NCI-H510A (cell line): ENCODE measurements at regions not wholly inside any gene's neighbourhood (a gene's known extent, or its start where the extent isn't known, plus 50 kb on each side); places are given as distances from the start of the nearest gene placed in this dataset.
"Not testable (repeated sequence)": the region's sequence is repeated elsewhere in the genome, so short reads cannot be mapped to it uniquely, and the experiment has no call there.

Experiments used
- DNase-seq: peaks from one replicate; lab custom pipeline; 2025; lab: John Stamatoyannopoulos, UW

GRCh38 chr4:189096717-189097116, 844.0 kb upstream of the FRG1 start:
- no peak for DNase-seq

- no peak for DNase-seq
Measured at GRCh38 chr4:189098932-189099696, 841.6 kb upstream of the FRG1 start.

GRCh38 chr4:189113389-189113888, 827.2 kb upstream of the FRG1 start:
- DNase-seq: no peak

GRCh38 chr4:189117426-189117825, 823.2 kb upstream of the FRG1 start:
- DNase-seq: no peak

GRCh38 chr4:189121336-189121735, 819.3 kb upstream of the FRG1 start:
- DNase-seq: no peak

- DNase-seq: no peak
Measured at GRCh38 chr4:189124149-189124758, 816.4 kb upstream of the FRG1 start.

GRCh38 chr4:189124791-189125190, 815.9 kb upstream of the FRG1 start:
- no peak for DNase-seq

GRCh38 chr4:189126040-189126439, 814.6 kb upstream of the FRG1 start:
- no peak for DNase-seq

GRCh38 chr4:189128341-189128740, 812.3 kb upstream of the FRG1 start:
- DNase-seq: no peak

GRCh38 chr4:189129044-189129694, 811.5 kb upstream of the FRG1 start:
- no peak for DNase-seq

GRCh38 chr4:189131118-189131517, 809.6 kb upstream of the FRG1 start:
- no peak for DNase-seq

- DNase-seq: no peak
Measured at GRCh38 chr4:189136462-189136861, 804.2 kb upstream of the FRG1 start.

GRCh38 chr4:189143263-189143952, 797.3 kb upstream of the FRG1 start:
- no peak for DNase-seq

GRCh38 chr4:189147005-189147929, 793.4 kb upstream of the FRG1 start:
- no peak for DNase-seq

GRCh38 chr4:189155083-189155482, 785.6 kb upstream of the FRG1 start:
- not testable (repeated sequence) for DNase-seq

- no peak for DNase-seq
Measured at GRCh38 chr4:189162073-189162789, 778.4 kb upstream of the FRG1 start.

GRCh38 chr4:189162888-189163287, 777.8 kb upstream of the FRG1 start:
- no peak for DNase-seq

GRCh38 chr4:189176002-189176401, 764.7 kb upstream of the FRG1 start:
- DNase-seq: no peak

GRCh38 chr4:189177130-189177529, 763.5 kb upstream of the FRG1 start:
- DNase-seq: no peak

GRCh38 chr4:189178125-189178746, 762.4 kb upstream of the FRG1 start:
- no peak for DNase-seq
